Brain microvascular endothelial cell (primary cell): ENCODE measurements at regions not wholly inside any gene's neighbourhood (a gene's known extent, or its start where the extent isn't known, plus 50 kb on each side); places are given as distances from the start of the nearest gene placed in this dataset.

Experiments
- DNase-seq: peaks from one replicate; pipeline ENCODE4 v3.0.0-alpha.2; 2020
- H3K27ac ChIP-seq: fragments of 250-450 bp; sonication (Bioruptor Pico); 2 replicates; pipeline ENCODE4 v1.5.1; 2020; ENCODE audit warnings: mild to moderate bottlenecking, moderate library complexity
- H3K27me3 ChIP-seq: fragments of 250-450 bp; sonication (Bioruptor Pico); replicated peaks from 2 replicates; pipeline ENCODE4 v1.5.1; 2020; ENCODE audit warnings: mild to moderate bottlenecking
- H3K36me3 ChIP-seq: fragments of 250-450 bp; sonication (Bioruptor Pico); replicated peaks from 2 replicates; pipeline ENCODE4 v1.5.1; 2020; ENCODE audit warnings: mild to moderate bottlenecking
- H3K4me3 ChIP-seq: 2 replicates; pipeline ENCODE4 v1.5.1; 2011; ENCODE audit warnings: low read depth, mild to moderate bottlenecking, control low read depth, low read length, moderate library complexity
- in situ Hi-C: cut with HindIII; loops from 2 replicates; pipeline ENCODE4 v1.10.0; 2017; ENCODE audit warnings: low sequenced_read_pairs, low pct_ligation_motif_present
- TF ChIP-seq, protein P1 (sequence below): IDR thresholded peaks from 2 replicates; pipeline ENCODE4 v1.5.1; 2011; ENCODE audit warnings: low read depth, mild to moderate bottlenecking, moderate library complexity, low read length, control low read depth, inconsistent platforms; ENCODE audit errors: missing control alignments

DNA sequence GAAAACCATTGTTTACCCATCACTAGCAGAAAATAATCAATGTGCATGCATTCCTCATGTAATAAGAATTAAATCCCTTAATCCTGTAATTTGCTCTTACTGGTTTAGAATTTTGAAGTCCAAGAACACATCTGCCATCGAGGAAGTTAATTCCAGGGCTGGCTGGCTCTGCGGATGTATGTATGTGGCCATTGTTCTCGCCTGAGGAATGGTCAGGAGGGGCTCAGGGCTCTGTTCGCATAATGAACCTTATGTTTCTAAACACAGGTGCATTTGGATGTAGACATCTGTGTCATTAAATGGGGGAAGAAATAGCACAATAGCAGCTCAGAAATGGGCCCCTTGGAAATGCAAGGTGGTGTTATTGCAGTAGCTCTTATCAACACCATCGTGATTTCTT lies 148.6 kb upstream of the GAS1 start:
- TF ChIP-seq, protein P1, sequence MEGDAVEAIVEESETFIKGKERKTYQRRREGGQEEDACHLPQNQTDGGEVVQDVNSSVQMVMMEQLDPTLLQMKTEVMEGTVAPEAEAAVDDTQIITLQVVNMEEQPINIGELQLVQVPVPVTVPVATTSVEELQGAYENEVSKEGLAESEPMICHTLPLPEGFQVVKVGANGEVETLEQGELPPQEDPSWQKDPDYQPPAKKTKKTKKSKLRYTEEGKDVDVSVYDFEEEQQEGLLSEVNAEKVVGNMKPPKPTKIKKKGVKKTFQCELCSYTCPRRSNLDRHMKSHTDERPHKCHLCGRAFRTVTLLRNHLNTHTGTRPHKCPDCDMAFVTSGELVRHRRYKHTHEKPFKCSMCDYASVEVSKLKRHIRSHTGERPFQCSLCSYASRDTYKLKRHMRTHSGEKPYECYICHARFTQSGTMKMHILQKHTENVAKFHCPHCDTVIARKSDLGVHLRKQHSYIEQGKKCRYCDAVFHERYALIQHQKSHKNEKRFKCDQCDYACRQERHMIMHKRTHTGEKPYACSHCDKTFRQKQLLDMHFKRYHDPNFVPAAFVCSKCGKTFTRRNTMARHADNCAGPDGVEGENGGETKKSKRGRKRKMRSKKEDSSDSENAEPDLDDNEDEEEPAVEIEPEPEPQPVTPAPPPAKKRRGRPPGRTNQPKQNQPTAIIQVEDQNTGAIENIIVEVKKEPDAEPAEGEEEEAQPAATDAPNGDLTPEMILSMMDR: no peak
- H3K4me3 ChIP-seq: no peak overlapping the region
- DNase-seq: no peak
- no peak overlapping the region for H3K27ac ChIP-seq
- no peaks in the 10 kb centered on the region for H3K27me3 ChIP-seq
- in situ Hi-C loops: no loop called here
- H3K36me3 ChIP-seq: no peaks in the 10 kb centered on the region

DNA sequence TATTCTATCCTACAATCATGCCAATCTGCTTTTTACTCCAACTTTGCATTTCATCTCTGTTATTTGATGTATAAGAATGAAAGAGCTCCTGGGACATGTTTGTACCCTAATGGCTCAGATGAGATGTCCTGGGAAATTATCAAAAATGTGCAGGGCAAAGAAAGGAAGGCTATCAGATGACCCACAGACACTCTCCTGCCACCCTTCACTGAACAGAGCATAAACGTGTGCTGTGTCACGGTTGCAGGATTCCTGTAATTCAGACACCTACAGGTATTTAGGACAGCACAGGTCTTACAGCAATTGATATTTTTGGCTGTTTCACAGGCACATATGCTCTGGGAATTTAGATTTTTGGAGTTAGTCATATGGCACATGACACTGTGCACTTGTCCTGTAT lies 149.2 kb upstream of the GAS1 start:
- H3K27ac ChIP-seq: no peak overlapping the region
- no peak for DNase-seq
- H3K4me3 ChIP-seq: no peak overlapping the region
- in situ Hi-C loops: no loop called here
- no peaks in the 10 kb centered on the region for H3K27me3 ChIP-seq
- TF ChIP-seq, protein P1: no peak
- H3K36me3 ChIP-seq: no peaks in the 10 kb centered on the region

DNA sequence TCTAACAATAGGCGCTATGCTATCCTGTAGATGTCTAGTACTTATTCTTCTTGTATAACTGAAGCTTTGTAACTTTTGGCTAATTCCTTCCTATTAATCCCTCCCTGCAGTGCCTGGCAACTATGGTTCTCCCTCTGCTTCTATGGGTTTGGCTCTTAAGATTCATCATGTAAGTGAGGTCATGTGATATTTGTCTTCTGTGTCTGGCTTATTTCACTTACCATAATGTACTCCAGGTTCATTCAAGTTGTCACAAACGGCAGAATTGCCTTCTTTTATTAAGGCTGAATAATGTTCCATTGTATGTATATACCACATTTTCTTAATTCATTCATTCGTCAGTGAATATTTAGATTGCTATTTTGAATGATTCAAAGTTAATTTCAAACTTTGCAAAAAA lies 149.9 kb upstream of the GAS1 start:
- no peaks in the 10 kb centered on the region for H3K36me3 ChIP-seq
- in situ Hi-C loops: no loop called here
- no peaks in the 10 kb centered on the region for H3K27me3 ChIP-seq
- TF ChIP-seq, protein P1: no peak
- no peak for DNase-seq
- no peak overlapping the region for H3K27ac ChIP-seq
- H3K4me3 ChIP-seq: no peak overlapping the region

DNA sequence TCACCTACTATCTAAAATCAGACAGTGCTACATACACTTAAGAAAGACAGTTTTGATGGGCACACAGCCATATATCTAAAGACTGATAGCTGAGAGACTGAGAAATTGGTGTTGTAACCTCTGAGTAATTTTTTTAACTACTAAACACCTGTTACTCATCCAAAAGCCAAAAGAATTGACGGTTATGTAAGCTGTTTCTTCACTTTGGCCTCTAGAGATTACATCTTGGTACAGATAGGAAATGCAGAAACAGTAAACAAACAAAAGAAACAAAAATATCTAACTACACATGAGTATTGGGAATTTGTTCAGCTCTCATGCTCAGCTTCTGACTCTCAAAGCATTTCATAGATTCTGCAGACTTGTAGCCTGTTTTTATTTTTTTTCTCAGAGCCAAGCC lies 152.1 kb upstream of the GAS1 start:
- Histone ChIP-seq H3K4me3 (no peak overlapping the region), H3K27me3 (no peaks in the 10 kb centered on the region), H3K36me3 (no peaks in the 10 kb centered on the region), H3K27ac (no peak overlapping the region)
- TF ChIP-seq, protein P1: no peak
- in situ Hi-C loops: no loop called here
- DNase-seq: no peak

DNA sequence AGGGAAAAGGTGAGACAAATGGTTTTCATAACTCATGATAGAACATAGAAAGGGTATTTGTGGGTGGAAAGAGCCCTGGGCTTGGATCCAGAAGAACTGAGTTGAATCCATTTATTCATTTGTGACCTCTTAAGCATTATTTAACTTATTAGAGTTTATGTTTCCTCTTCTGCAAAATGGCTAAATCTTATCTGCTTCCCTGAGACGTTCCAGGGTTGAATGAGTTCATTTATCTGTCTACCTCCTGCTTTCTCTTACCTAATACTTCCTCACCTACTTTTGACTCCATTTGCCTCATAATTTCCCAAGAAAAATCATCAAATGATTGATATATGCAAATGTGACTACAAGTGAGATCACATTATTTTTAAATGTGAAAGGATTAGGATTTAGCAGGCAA lies 152.7 kb upstream of the GAS1 start:
- TF ChIP-seq, protein P1: no peak
- H3K4me3 ChIP-seq: no peak overlapping the region
- H3K27me3 ChIP-seq: no peaks in the 10 kb centered on the region
- H3K27ac ChIP-seq: no peak overlapping the region
- H3K36me3 ChIP-seq: no peaks in the 10 kb centered on the region
- DNase-seq: no peak
- in situ Hi-C loops: no loop called here

DNA sequence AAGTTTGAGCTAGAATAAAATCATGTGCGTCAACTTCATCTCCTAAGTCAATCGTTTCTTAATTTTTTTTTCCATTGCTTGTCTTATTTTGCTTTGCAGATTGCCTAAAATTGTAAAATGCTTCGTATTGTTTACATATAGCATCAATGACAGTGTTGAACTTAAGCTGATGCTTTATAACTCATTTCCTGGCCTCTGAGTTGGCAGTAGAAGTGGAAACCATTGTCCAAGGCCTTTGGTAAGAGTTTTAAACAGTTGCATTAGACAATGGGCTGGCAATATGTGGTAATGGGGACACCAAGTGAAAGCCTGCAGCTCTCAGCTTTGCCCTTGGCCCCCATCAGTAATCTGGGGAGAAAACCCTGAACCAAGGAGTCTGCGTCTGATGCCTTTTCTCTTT lies 154.8 kb upstream of the GAS1 start:
- no peaks in the 10 kb centered on the region for H3K36me3 ChIP-seq
- in situ Hi-C loops: no loop called here
- no peak overlapping the region for H3K4me3 ChIP-seq
- H3K27me3 ChIP-seq: no peaks in the 10 kb centered on the region
- TF ChIP-seq, protein P1: no peak
- no peak for DNase-seq
- H3K27ac ChIP-seq: no peak overlapping the region
